ENCODE measurements at regions not wholly inside any gene's neighbourhood (a gene's known extent, or its start where the extent isn't known, plus 50 kb on each side); places are given as distances from the start of the nearest gene placed in this dataset.

DNA sequence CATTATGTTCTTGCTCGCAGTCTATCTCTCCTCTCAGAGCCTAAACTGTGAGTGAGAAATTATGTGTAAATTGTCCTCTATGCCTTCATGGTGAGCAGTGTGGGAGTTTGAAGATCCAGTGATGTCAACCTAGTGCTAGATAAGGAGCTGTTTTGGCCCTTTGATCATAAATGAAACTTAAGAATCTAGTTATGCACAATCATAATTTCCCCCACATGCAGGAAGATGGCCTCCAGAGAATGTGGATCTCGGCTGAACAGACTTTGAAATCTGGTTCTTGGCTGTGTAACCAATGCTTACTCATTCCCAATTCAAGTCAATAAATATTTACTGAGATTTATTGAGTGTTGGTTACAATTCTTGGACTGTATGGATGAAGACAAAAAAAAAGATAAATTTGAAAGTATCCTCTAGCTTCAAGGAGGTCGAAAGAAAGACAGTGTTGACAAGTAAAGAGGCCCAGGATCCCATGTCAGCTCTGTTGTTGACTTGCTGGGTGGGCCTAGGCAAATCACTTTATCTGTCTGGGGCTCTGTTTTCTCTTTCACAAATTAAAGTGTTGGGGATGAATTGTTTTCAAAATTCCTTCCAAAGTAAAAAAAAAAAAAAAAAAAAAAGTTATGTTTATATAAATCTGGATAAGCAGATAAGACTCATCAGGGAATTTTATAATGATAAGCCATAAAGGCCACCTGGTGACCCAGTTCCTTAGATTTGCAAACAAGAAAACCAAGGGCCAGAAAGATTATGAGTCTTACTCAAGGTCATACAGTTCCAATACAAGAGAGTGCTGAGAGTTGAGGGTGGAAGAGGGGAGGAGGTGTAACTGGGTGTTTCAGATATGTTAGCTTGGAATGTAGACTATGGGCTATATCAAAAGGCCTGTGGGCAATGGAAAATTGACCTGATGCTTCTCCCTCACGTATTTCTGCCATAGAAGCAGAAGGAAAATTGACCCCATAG lies 969.9 kb downstream of the KCNMA1 start:
- H3K9me2 ChIP-seq (ENCODE audit: insufficient read depth): no peaks in the 10 kb centered on the region
- ATAC-seq: no peak
- H3K9ac ChIP-seq (ENCODE audit: low read length): no peak overlapping the region
- intact Hi-C loops (cut with micrococcal nuclease): no loop called here
- no peak overlapping the region for H3K4me2 ChIP-seq (ENCODE audit: low read length)
- no peak overlapping the region for H2AFZ ChIP-seq (ENCODE audit: low read depth, low read length, poor library complexity, severe bottlenecking)
- no peaks in the 10 kb centered on the region for H3K4me1 ChIP-seq (ENCODE audit: control insufficient read depth in 1 of 2, insufficient read depth in 2 of 2, low read length in 2 of 2)
- POLR2A ChIA-PET: no interaction called here
- BruUV-seq (replicated peaks): no TSS peak
- RAD21 ChIA-PET (ENCODE audit: low non-redundant PET in 1 of 2, low total read pairs in 2 of 2, uncharacterized antibody in 2 of 2, unreplicated experiment in 2 of 2): no interaction called here
- no peaks in the 10 kb centered on the region for H3K79me2 ChIP-seq (ENCODE audit: insufficient read depth, low read length)
- no peaks in the 10 kb centered on the region for H3K36me3 ChIP-seq (ENCODE audit: control insufficient read depth in 1 of 2, insufficient read depth in 2 of 2, low read length in 2 of 2)
- DNase-seq (ENCODE audit: low read depth, low spot score): no peak
- peaks cover 4% of the 10 kb centered on the region; the same call in 1 of the 2 replicates for H3K27me3 ChIP-seq (ENCODE audit: insufficient read depth, low read length)
- H3K9me3 ChIP-seq (ENCODE audit: control insufficient read depth in 1 of 2, insufficient read depth in 1 of 2, low read depth in 1 of 2, low read length in 2 of 2): no peaks in the 10 kb centered on the region
- H3K4me3 ChIP-seq (replicated peaks in 1 of 2; ENCODE audit: low read depth in 1 of 2, low read length in 2 of 2): no peak overlapping the region
- H3K27ac ChIP-seq (ENCODE audit: low read depth, low read length): no peak overlapping the region
- no peaks in the 10 kb centered on the region for H4K20me1 ChIP-seq (ENCODE audit: insufficient read depth)
- TF ChIP-seq, protein P1, sequence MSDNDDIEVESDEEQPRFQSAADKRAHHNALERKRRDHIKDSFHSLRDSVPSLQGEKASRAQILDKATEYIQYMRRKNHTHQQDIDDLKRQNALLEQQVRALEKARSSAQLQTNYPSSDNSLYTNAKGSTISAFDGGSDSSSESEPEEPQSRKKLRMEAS (IDR thresholded peaks at IDR 0.05): no peak
- TF ChIP-seq POLR2AphosphoS5 (IDR thresholded peaks at IDR 0.05; ENCODE audit: low read depth, low read length): no peak
- no peak for TF ChIP-seq SRF (IDR thresholded peaks at IDR 0.05; ENCODE audit: low read depth)
- no peak for TF ChIP-seq ELF1 (IDR thresholded peaks at IDR 0.05; ENCODE audit: borderline replicate concordance, low read depth)
- TF ChIP-seq SIN3A (IDR thresholded peaks at IDR 0.05; ENCODE audit: low read depth): no peak
- no peak for TF ChIP-seq CEBPB (IDR thresholded peaks at IDR 0.05; ENCODE audit: low read depth)
- TF ChIP-seq, protein P2, sequence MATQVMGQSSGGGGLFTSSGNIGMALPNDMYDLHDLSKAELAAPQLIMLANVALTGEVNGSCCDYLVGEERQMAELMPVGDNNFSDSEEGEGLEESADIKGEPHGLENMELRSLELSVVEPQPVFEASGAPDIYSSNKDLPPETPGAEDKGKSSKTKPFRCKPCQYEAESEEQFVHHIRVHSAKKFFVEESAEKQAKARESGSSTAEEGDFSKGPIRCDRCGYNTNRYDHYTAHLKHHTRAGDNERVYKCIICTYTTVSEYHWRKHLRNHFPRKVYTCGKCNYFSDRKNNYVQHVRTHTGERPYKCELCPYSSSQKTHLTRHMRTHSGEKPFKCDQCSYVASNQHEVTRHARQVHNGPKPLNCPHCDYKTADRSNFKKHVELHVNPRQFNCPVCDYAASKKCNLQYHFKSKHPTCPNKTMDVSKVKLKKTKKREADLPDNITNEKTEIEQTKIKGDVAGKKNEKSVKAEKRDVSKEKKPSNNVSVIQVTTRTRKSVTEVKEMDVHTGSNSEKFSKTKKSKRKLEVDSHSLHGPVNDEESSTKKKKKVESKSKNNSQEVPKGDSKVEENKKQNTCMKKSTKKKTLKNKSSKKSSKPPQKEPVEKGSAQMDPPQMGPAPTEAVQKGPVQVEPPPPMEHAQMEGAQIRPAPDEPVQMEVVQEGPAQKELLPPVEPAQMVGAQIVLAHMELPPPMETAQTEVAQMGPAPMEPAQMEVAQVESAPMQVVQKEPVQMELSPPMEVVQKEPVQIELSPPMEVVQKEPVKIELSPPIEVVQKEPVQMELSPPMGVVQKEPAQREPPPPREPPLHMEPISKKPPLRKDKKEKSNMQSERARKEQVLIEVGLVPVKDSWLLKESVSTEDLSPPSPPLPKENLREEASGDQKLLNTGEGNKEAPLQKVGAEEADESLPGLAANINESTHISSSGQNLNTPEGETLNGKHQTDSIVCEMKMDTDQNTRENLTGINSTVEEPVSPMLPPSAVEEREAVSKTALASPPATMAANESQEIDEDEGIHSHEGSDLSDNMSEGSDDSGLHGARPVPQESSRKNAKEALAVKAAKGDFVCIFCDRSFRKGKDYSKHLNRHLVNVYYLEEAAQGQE (IDR thresholded peaks at IDR 0.05; ENCODE audit: low read depth): no peak
- no peak for TF ChIP-seq POLR2A (IDR thresholded peaks at IDR 0.05; ENCODE audit: borderline replicate concordance, extremely low read depth, insufficient read depth, insufficient read length)
- no peak for TF ChIP-seq SP1 (IDR thresholded peaks at IDR 0.05; ENCODE audit: low read depth)
- TF ChIP-seq ZNF274 (IDR thresholded peaks at IDR 0.05; ENCODE audit: low read depth, low read length): no peak
- TF ChIP-seq CBX3 (IDR thresholded peaks at IDR 0.05; ENCODE audit: low read depth): no peak
- no peak for TF ChIP-seq EZH2 (IDR thresholded peaks at IDR 0.05)
- no peak for TF ChIP-seq FOSL1 (IDR thresholded peaks at IDR 0.05; ENCODE audit: low read depth)
- no peak for TF ChIP-seq ZFX (IDR thresholded peaks at IDR 0.05)
- TF ChIP-seq, protein P3, sequence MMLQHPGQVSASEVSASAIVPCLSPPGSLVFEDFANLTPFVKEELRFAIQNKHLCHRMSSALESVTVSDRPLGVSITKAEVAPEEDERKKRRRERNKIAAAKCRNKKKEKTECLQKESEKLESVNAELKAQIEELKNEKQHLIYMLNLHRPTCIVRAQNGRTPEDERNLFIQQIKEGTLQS (IDR thresholded peaks at IDR 0.05): no peak
- TF ChIP-seq, protein P4, sequence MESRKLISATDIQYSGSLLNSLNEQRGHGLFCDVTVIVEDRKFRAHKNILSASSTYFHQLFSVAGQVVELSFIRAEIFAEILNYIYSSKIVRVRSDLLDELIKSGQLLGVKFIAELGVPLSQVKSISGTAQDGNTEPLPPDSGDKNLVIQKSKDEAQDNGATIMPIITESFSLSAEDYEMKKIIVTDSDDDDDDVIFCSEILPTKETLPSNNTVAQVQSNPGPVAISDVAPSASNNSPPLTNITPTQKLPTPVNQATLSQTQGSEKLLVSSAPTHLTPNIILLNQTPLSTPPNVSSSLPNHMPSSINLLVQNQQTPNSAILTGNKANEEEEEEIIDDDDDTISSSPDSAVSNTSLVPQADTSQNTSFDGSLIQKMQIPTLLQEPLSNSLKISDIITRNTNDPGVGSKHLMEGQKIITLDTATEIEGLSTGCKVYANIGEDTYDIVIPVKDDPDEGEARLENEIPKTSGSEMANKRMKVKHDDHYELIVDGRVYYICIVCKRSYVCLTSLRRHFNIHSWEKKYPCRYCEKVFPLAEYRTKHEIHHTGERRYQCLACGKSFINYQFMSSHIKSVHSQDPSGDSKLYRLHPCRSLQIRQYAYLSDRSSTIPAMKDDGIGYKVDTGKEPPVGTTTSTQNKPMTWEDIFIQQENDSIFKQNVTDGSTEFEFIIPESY (IDR thresholded peaks at IDR 0.05; ENCODE audit: extremely low read depth, insufficient replicate concordance, low read length): no peak
- no peak for TF ChIP-seq TCF7L2 (IDR thresholded peaks at IDR 0.05; ENCODE audit: borderline replicate concordance, extremely low read depth, insufficient read depth, insufficient read length)
- CTCF ChIA-PET: no interaction called here
